ENCODE measurements at regions not wholly inside any gene's neighbourhood (a gene's known extent, or its start where the extent isn't known, plus 50 kb on each side); places are given as distances from the start of the nearest gene placed in this dataset.

GRCh38 chr2:78202986-78203670, 681.0 kb upstream of the LRRTM4 start:
- TF ChIP-seq, protein P1, sequence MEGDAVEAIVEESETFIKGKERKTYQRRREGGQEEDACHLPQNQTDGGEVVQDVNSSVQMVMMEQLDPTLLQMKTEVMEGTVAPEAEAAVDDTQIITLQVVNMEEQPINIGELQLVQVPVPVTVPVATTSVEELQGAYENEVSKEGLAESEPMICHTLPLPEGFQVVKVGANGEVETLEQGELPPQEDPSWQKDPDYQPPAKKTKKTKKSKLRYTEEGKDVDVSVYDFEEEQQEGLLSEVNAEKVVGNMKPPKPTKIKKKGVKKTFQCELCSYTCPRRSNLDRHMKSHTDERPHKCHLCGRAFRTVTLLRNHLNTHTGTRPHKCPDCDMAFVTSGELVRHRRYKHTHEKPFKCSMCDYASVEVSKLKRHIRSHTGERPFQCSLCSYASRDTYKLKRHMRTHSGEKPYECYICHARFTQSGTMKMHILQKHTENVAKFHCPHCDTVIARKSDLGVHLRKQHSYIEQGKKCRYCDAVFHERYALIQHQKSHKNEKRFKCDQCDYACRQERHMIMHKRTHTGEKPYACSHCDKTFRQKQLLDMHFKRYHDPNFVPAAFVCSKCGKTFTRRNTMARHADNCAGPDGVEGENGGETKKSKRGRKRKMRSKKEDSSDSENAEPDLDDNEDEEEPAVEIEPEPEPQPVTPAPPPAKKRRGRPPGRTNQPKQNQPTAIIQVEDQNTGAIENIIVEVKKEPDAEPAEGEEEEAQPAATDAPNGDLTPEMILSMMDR (IDR thresholded peaks at IDR 0.05) = no peak

GRCh38 chr2:78218066-78218465, 695.9 kb upstream of the LRRTM4 start:
- TF ChIP-seq, protein P1 (IDR thresholded peaks at IDR 0.05) = no peak

DNA sequence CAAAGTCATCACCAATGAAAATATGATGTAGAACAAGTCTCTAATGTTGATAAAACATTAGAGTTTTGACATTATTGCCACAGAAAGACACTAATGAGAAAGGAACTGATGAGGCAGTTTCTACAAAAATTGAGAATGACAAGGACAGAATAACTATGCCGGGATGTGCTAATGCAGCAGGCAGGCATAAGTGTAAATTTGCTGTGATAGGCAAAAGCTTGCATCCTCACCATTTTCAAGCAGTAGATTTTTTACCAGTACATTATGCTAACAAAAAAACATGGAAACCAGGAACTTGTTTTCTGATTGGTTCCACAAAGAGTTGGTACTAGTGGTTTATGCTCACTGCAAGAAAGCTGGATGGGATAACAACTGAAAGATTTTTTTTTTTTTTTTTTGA, 715.5 kb upstream of the LRRTM4 start:
- TF ChIP-seq, protein P1 (IDR thresholded peaks at IDR 0.05) = no peak

DNA sequence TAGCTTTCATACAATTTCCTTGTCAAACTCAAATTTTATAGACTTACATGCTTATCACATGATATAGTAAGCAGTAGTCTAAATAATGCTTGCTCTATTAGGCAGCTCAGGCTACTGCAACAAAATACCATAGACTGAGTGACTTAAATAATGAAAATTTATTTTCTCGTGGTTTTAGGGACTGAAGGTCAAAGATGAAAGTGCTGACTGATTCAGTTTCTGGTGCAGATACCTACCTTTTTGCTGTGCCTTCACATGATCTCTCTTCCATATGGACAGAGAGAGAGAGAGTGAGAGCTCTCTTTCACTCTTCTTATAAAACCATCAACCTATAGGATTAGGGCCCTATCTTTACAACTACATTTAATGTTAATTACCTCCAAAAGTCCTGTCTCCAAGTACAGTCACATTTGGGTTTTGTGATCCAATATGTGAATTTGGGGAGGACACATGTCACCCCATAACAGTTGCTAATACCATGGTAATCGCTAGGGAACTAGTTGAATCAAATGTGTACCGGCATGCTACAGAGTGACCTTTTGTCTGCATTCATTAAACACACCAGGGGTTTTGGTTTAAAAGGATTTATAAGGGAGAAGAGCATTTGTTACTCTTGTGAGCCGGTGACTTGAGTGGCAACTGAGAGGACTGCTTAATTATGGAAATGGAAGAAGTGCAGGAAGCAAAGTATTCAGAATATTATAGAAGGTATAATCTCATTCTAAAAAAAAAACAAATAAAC, 723.4 kb upstream of the LRRTM4 start:
- TF ChIP-seq, protein P1 (IDR thresholded peaks at IDR 0.05) = no peak

- TF ChIP-seq, protein P1 (IDR thresholded peaks at IDR 0.05) = no peak
Observed at GRCh38 chr2:78251708-78252107, 729.5 kb upstream of the LRRTM4 start.

DNA sequence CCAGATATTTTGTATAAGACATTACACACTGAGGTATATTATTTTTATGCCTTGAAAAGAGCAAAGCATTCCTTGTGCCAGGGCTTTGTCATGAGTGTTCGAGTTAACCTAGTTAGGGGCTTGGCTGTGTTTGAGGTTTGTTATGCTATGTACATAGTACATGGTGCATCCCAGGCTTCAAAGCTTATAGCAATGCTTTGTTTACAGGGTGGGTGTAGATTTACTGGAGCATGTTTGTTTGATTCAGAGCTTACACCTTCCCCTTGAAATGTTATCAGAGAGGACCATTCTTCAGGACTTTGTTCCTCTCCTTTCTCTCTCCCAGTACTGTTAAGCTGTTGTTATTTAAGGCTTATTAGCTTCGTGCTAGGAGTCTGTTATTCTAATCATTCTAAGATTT, 738.7 kb upstream of the LRRTM4 start:
- TF ChIP-seq, protein P1 (IDR thresholded peaks at IDR 0.05) = no peak

DNA sequence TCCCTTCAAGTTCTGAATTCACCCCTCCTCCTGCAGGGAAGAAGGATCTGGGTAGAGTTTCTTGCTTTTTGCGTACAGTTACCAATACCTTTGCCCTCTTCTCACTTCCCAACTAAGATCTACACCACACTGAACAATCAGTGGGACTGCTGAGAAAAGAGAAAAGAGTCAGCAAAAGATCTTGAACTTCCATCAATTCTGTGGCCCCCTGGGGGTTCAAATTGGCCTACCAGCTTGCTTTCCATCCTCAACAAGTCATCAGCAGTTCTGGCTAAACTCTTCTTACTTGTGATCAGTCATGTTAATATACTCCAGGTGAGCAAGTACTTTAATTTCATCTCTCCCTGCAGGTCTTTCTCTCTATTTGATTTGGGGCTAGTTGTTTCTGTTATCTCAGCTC, 739.3 kb upstream of the LRRTM4 start:
- TF ChIP-seq, protein P1 (IDR thresholded peaks at IDR 0.05) = no peak

Measured in LNCAP (cell line).